ENCODE measurements at regions not wholly inside any gene's neighbourhood (a gene's known extent, or its start where the extent isn't known, plus 50 kb on each side); places are given as distances from the start of the nearest gene placed in this dataset.

- Histone ChIP-seq H4K91ac (ENCODE audit: insufficient read length, low read depth, low read length) (no peak overlapping the region), H3T11ph (ENCODE audit: low read length) (no peak overlapping the region), H4K5ac (ENCODE audit: insufficient read length, low read depth, low read length) (no peak overlapping the region), H3K9me3 (ENCODE audit: control insufficient read depth, low read depth, low read length) (no peaks in the 10 kb centered on the region), H2BK5ac (ENCODE audit: insufficient read length, low read length) (no peak overlapping the region), H3K4me2 (ENCODE audit: insufficient read depth, insufficient read length, low read length) (no peak overlapping the region), H3K23ac (ENCODE audit: insufficient read length, low read depth, low read length) (no peak overlapping the region), H3K14ac (ENCODE audit: insufficient read depth, low read length) (no peak overlapping the region), H3K56ac (ENCODE audit: insufficient read length, low read depth, low read length) (no peak overlapping the region), H3K18ac (ENCODE audit: insufficient read length, low read depth, low read length) (no peak overlapping the region), H3K79me1 (ENCODE audit: insufficient read depth, low read depth, low read length, poor library complexity, severe bottlenecking) (no peaks in the 10 kb centered on the region), H4K20me1 (ENCODE audit: control insufficient read depth, insufficient read depth, insufficient read length) (no peaks in the 10 kb centered on the region), H3K27ac (ENCODE audit: insufficient read length, low read depth, low read length) (no peak overlapping the region), H2AFZ (ENCODE audit: low read length) (no peak overlapping the region), H2BK120ac (ENCODE audit: low read depth, low read length, poor library complexity, severe bottlenecking) (no peak overlapping the region), H2BK20ac (ENCODE audit: low read depth, low read length, poor library complexity, severe bottlenecking) (no peak overlapping the region), H3K27me3 (ENCODE audit: insufficient read depth, low read length) (no peaks in the 10 kb centered on the region), H3K4me1 (ENCODE audit: insufficient read depth, low read length) (no peaks in the 10 kb centered on the region), H3K4ac (ENCODE audit: low read depth, low read length) (no peak overlapping the region), H4K8ac (replicated peaks; ENCODE audit: insufficient read length, low read depth, low read length) (no peak overlapping the region), H3K9ac (ENCODE audit: extremely low read depth, insufficient read length, low read length) (no peak overlapping the region), H2BK12ac (ENCODE audit: insufficient read length, low read depth, low read length) (no peak overlapping the region), H2BK15ac (ENCODE audit: low read depth, low read length) (no peak overlapping the region), H2AK5ac (ENCODE audit: insufficient read length, low read length) (no peak overlapping the region), H3K79me2 (ENCODE audit: insufficient read depth, low read length) (no peaks in the 10 kb centered on the region), H3K23me2 (ENCODE audit: insufficient read length, low read depth, low read length, poor library complexity, severe bottlenecking) (no peaks in the 10 kb centered on the region)
- no CpG with 5 or more reads among the region's 2 CpGs for WGBS (ENCODE audit: extremely low coverage, insufficient read length, low lambda C conversion rate)
- no peak for TF ChIP-seq CTCF (conservative IDR thresholded peaks at IDR 0.05)
- H3K27me3 Mint-ChIP-seq (ENCODE audit: low read depth) = peaks cover 36% of the 10 kb centered on the region
- no peaks in the 10 kb centered on the region for H3K9me3 Mint-ChIP-seq
- DNase-seq = no peak
- H3K27ac Mint-ChIP-seq = no peak overlapping the region
- H3K4me3 Mint-ChIP-seq = no peak overlapping the region
- H3K4me1 Mint-ChIP-seq = peaks cover 0 to 4% of the 10 kb centered on the region in 2 experiments; a peak in 1 of 4 replicates
- H3K36me3 Mint-ChIP-seq (ENCODE audit: insufficient read depth in 1 of 3, low read depth in 3 of 3) = no peaks in the 10 kb centered on the region
These were observed 71.0 kb upstream of the NFASC start for GRCh38 chr1:204799630-204800029.
